ENCODE measurements at regions not wholly inside any gene's neighbourhood (a gene's known extent, or its start where the extent isn't known, plus 50 kb on each side); places are given as distances from the start of the nearest gene placed in this dataset.
A peak's percentile ranks its signal among the peaks of the same experiment; 100 is the strongest.

GRCh38 chr2:109700680-109701274 lies 86.6 kb downstream of the SOWAHC start:
- intact Hi-C loops (cut with micrococcal nuclease): no loop called here
- H3K27me3 Mint-ChIP-seq (ENCODE audit: insufficient read depth, unreplicated experiment): no peaks in the 10 kb centered on the region
- ChIA-PET CTCF (interaction anchor here (0.9 to 4.6 kb wide), 4 partner anchors 14 to 93 kb away, joined by 3 to 33 read pairs (median 6); no protein-coding TSS in a partner anchor), POLR2A (interaction anchor here (0.7 to 8.8 kb wide), 6 partner anchors 11 to 92 kb away, joined by 3 to 168 read pairs (median 4); partner anchors contain the start of genes SEPTIN10 and SOWAHC)
- no peak overlapping the region for H3K4me3 Mint-ChIP-seq (ENCODE audit: unreplicated experiment)
- H3K9me3 Mint-ChIP-seq (ENCODE audit: unreplicated experiment): no peaks in the 10 kb centered on the region
- peak overlapping the region; percentile 97 for H3K27ac Mint-ChIP-seq (ENCODE audit: low read depth, unreplicated experiment)
- peaks cover 40% of the 10 kb centered on the region for H3K4me1 Mint-ChIP-seq (ENCODE audit: insufficient read depth, unreplicated experiment)
- BruUV-seq (replicated peaks): no TSS peak
- DNase-seq (ENCODE audit: unreplicated experiment): no peak
- TF ChIP-seq CTCF (IDR thresholded peaks at IDR 0.05; ENCODE audit: unreplicated experiment): no peak
- H3K36me3 Mint-ChIP-seq (ENCODE audit: insufficient read depth, unreplicated experiment): no peaks in the 10 kb centered on the region

GRCh38 chr2:109701362-109701761 lies 87.2 kb downstream of the SOWAHC start:
- H3K27me3 Mint-ChIP-seq (ENCODE audit: insufficient read depth, unreplicated experiment): no peaks in the 10 kb centered on the region
- intact Hi-C loops (cut with micrococcal nuclease): no loop called here
- TF ChIP-seq CTCF (IDR thresholded peaks at IDR 0.05; ENCODE audit: unreplicated experiment): no peak
- H3K4me1 Mint-ChIP-seq (ENCODE audit: insufficient read depth, unreplicated experiment): peaks cover 40% of the 10 kb centered on the region
- no peaks in the 10 kb centered on the region for H3K9me3 Mint-ChIP-seq (ENCODE audit: unreplicated experiment)
- DNase-seq (ENCODE audit: unreplicated experiment): peak; percentile 7
- no peak overlapping the region for H3K4me3 Mint-ChIP-seq (ENCODE audit: unreplicated experiment)
- ChIA-PET POLR2A (interaction anchor here (0.9 to 8.8 kb wide), 7 partner anchors 9 to 96 kb away, joined by 3 to 168 read pairs (median 10); partner anchors contain the start of genes SEPTIN10 and SOWAHC), CTCF (interaction anchor here (0.9 to 4.6 kb wide), 4 partner anchors 14 to 86 kb away, joined by 3 to 33 read pairs (median 6); no protein-coding TSS in a partner anchor)
- BruUV-seq (replicated peaks): no TSS peak
- H3K27ac Mint-ChIP-seq (ENCODE audit: low read depth, unreplicated experiment): peak overlapping the region; percentile 97
- H3K36me3 Mint-ChIP-seq (ENCODE audit: insufficient read depth, unreplicated experiment): no peaks in the 10 kb centered on the region

DNA sequence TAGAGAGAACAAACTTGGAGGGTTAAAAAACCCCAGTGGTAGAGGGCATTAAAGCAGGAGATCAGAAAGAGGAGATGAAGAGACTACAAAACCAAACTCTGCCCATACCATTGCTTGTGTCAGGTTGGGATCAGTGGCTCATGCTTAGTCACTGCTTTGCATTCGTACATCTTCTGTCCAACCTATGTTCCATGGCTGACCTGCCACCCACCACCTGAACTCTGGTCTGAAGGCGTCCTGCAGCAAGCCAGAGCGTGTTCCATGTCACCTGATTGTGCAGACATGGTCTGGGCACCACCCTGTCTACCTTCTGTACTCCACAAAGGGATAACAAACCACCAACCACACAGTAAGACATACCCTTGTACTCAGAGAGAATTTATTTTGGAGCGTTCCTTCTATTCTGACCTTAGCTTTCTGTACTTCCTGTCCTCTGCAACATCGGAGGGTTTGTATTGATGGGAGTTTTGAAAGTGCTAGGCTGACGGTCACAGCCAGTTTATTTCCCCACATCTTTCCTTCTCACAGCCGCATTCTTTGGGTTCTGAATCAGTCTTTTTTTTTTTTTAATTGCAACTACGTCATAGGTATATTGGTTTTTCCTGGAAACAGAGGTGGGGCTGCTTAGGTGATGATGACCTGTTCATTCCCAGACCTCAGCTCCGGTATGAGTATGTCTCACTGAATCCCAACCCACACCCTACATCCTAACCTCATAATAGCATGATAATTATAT lies 88.3 kb downstream of the SOWAHC start:
- ChIA-PET POLR2A (interaction anchor here (0.6 to 8.8 kb wide), 18 partner anchors 8 to 659 kb away, joined by 3 to 168 read pairs (median 4); partner anchors contain the start of genes SEPTIN10 and SOWAHC), CTCF (interaction anchor here (0.7 to 7.8 kb wide), 10 partner anchors 10 to 773 kb away, joined by 3 to 48 read pairs (median 4); no protein-coding TSS in a partner anchor)
- Mint-ChIP-seq H3K9me3 (ENCODE audit: unreplicated experiment) (no peaks in the 10 kb centered on the region), H3K4me3 (ENCODE audit: unreplicated experiment) (peak overlapping the region; percentile 68), H3K27ac (ENCODE audit: low read depth, unreplicated experiment) (peak overlapping the region; percentile 97), H3K36me3 (ENCODE audit: insufficient read depth, unreplicated experiment) (no peaks in the 10 kb centered on the region), H3K27me3 (ENCODE audit: insufficient read depth, unreplicated experiment) (no peaks in the 10 kb centered on the region), H3K4me1 (ENCODE audit: insufficient read depth, unreplicated experiment) (peaks cover 40% of the 10 kb centered on the region)
- TSS peak; percentile 77 for BruUV-seq (replicated peaks)
- no peak for TF ChIP-seq CTCF (IDR thresholded peaks at IDR 0.05; ENCODE audit: unreplicated experiment)
- DNase-seq (ENCODE audit: unreplicated experiment): peak; percentile 89
- intact Hi-C loops (cut with micrococcal nuclease): loop anchor here (1.0 kb wide), 1 partner anchor 86 kb away; no protein-coding TSS in a partner anchor

- H3K27me3 Mint-ChIP-seq (ENCODE audit: insufficient read depth, unreplicated experiment): no peaks in the 10 kb centered on the region
- POLR2A ChIA-PET: interaction anchor here (0.6 to 8.8 kb wide), 14 partner anchors 8 to 157 kb away, joined by 3 to 168 read pairs (median 5); partner anchors contain the start of genes SEPTIN10 and SOWAHC
- H3K4me3 Mint-ChIP-seq (ENCODE audit: unreplicated experiment): peak overlapping the region; percentile 68
- H3K36me3 Mint-ChIP-seq (ENCODE audit: insufficient read depth, unreplicated experiment): no peaks in the 10 kb centered on the region
- peak overlapping the region; percentile 97 for H3K27ac Mint-ChIP-seq (ENCODE audit: low read depth, unreplicated experiment)
- intact Hi-C loops (cut with micrococcal nuclease): no loop called here
- CTCF ChIA-PET: interaction anchor here (0.7 to 7.8 kb wide), 7 partner anchors 11 to 156 kb away, joined by 3 to 48 read pairs (median 4); no protein-coding TSS in a partner anchor
- no peak for TF ChIP-seq CTCF (IDR thresholded peaks at IDR 0.05; ENCODE audit: unreplicated experiment)
- H3K9me3 Mint-ChIP-seq (ENCODE audit: unreplicated experiment): no peaks in the 10 kb centered on the region
- TSS peak; percentile 93 for BruUV-seq (replicated peaks)
- DNase-seq (ENCODE audit: unreplicated experiment): peak; percentile 71
- H3K4me1 Mint-ChIP-seq (ENCODE audit: insufficient read depth, unreplicated experiment): peaks cover 40% of the 10 kb centered on the region
Measured at GRCh38 chr2:109703077-109703476, 88.9 kb downstream of the SOWAHC start.

Data from MCF 10A (cell line).